Osteoblast (primary cell): ENCODE measurements at regions not wholly inside any gene's neighbourhood (a gene's known extent, or its start where the extent isn't known, plus 50 kb on each side); places are given as distances from the start of the nearest gene placed in this dataset.

Source experiments
- DNase-seq: peaks from one replicate; pipeline ENCODE4 v3.0.0; 2011; ENCODE audit warnings: low spot score, mixed read lengths; ENCODE audit not compliant: insufficient read length; ENCODE audit errors: missing footprints
- H2AFZ ChIP-seq: 2 replicates; pipeline ENCODE4 v1.6.0; 2011; ENCODE audit warnings: mild to moderate bottlenecking, low read length
- H3K27ac ChIP-seq: 2 replicates; pipeline ENCODE4 v1.5.1; 2011; ENCODE audit warnings: mild to moderate bottlenecking, low read depth, low read length, moderate library complexity
- H3K27me3 ChIP-seq: 2 replicates; pipeline ENCODE4 v1.6.0; 2012; ENCODE audit warnings: mild to moderate bottlenecking, control low read depth, inconsistent platforms, low read length, moderate library complexity; ENCODE audit not compliant: insufficient read depth
- H3K36me3 ChIP-seq: 2 replicates; pipeline ENCODE4 v1.5.1; 2011; ENCODE audit warnings: mild to moderate bottlenecking, low read length, control low read depth, moderate library complexity; ENCODE audit not compliant: insufficient read depth
- H3K4me1 ChIP-seq: 2 replicates; pipeline ENCODE4 v1.5.1; 2011; ENCODE audit warnings: mild to moderate bottlenecking, low read length, control low read depth, moderate library complexity; ENCODE audit not compliant: insufficient read depth
- H3K4me2 ChIP-seq: 2 replicates; pipeline ENCODE4 v1.6.0; 2011; ENCODE audit warnings: mild to moderate bottlenecking, low read length; ENCODE audit not compliant: insufficient read depth
- H3K4me3 ChIP-seq: fragments of 200-600 bp; sonication (generic); 3 replicates; pipeline ENCODE4 v1.5.1; 2012; ENCODE audit warnings: mild to moderate bottlenecking, low read length, inconsistent platforms; ENCODE audit not compliant: insufficient read depth
- H3K79me2 ChIP-seq: 2 replicates; pipeline ENCODE4 v1.6.0; 2012; ENCODE audit warnings: mild to moderate bottlenecking, low read length, control low read depth, inconsistent platforms; ENCODE audit not compliant: insufficient read depth
- H3K9me3 ChIP-seq: 2 replicates; pipeline ENCODE4 v1.5.1; 2011; ENCODE audit warnings: low read depth, low read length, control low read depth
- H4K20me1 ChIP-seq: 2 replicates; pipeline ENCODE4 v1.6.0; 2012; ENCODE audit warnings: mild to moderate bottlenecking, low read length, control low read depth; ENCODE audit not compliant: insufficient read depth
- CTCF ChIP-seq: IDR thresholded peaks from 2 replicates; pipeline ENCODE4 v1.5.1; 2011; ENCODE audit warnings: mild to moderate bottlenecking, low read depth, low read length, moderate library complexity; ENCODE audit errors: extremely low read depth

GRCh38 chr14:44384093-44384492 is 123.0 kb downstream of the FSCB start:
- no peaks in the 10 kb centered on the region for H3K79me2 ChIP-seq
- no peaks in the 10 kb centered on the region for H4K20me1 ChIP-seq
- H3K4me2 ChIP-seq: no peak overlapping the region
- no peaks in the 10 kb centered on the region for H3K9me3 ChIP-seq
- H3K36me3 ChIP-seq: no peaks in the 10 kb centered on the region
- no peak for DNase-seq
- no peaks in the 10 kb centered on the region for H3K27me3 ChIP-seq
- no peak for TF ChIP-seq CTCF
- H3K4me1 ChIP-seq: no peaks in the 10 kb centered on the region
- H3K4me3 ChIP-seq: no peak overlapping the region
- H2AFZ ChIP-seq: no peak overlapping the region
- H3K27ac ChIP-seq: no peak overlapping the region

- Histone ChIP-seq H3K36me3 (no peaks in the 10 kb centered on the region), H3K4me2 (no peak overlapping the region), H4K20me1 (no peaks in the 10 kb centered on the region), H3K27ac (no peak overlapping the region), H3K9me3 (no peaks in the 10 kb centered on the region), H2AFZ (no peak overlapping the region), H3K27me3 (no peaks in the 10 kb centered on the region), H3K4me3 (no peak overlapping the region), H3K79me2 (no peaks in the 10 kb centered on the region), H3K4me1 (no peaks in the 10 kb centered on the region)
- TF ChIP-seq CTCF: no peak
- no peak for DNase-seq
These were observed 123.4 kb downstream of the FSCB start for GRCh38 chr14:44383636-44384035.

DNA sequence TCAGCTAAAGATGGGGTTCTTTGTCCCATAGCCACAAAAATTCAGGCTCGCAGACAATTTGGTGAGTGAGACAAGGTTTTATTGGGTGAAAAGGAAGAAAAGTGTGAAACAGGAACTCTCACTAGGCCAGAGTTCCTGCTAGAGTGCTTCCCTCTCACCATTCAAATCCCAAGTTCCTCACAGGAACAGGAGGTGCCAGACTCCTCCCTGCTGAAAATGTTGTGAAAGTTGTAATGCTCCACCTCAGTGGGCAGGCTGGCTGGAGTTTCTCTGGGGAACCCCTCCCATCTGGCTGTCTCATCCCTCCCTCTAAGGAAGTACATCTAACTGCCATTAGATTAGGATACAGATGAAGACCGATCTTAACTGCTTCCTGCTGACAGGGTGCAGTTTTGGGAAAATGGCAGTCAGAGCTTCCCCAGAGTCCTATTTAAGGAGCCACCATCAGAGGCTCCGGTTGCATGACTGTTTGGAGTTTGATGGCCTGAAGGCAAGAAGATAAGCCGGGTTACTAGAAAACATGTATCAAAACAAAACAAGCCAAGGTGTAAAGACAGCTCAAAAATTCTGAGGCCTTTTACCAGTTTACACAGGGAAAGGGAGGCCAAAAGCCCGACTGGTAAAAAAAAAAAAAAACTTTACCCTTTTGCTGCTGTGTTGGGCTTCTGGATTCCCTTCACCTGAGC is 127.6 kb downstream of the FSCB start:
- H3K79me2 ChIP-seq: no peaks in the 10 kb centered on the region
- no peaks in the 10 kb centered on the region for H3K36me3 ChIP-seq
- no peaks in the 10 kb centered on the region for H3K27me3 ChIP-seq
- H4K20me1 ChIP-seq: no peaks in the 10 kb centered on the region
- no peak overlapping the region for H3K27ac ChIP-seq
- H3K9me3 ChIP-seq: no peaks in the 10 kb centered on the region
- H2AFZ ChIP-seq: no peak overlapping the region
- no peak for TF ChIP-seq CTCF
- DNase-seq: no peak
- H3K4me1 ChIP-seq: no peaks in the 10 kb centered on the region
- no peak overlapping the region for H3K4me2 ChIP-seq
- H3K4me3 ChIP-seq: no peak overlapping the region

DNA sequence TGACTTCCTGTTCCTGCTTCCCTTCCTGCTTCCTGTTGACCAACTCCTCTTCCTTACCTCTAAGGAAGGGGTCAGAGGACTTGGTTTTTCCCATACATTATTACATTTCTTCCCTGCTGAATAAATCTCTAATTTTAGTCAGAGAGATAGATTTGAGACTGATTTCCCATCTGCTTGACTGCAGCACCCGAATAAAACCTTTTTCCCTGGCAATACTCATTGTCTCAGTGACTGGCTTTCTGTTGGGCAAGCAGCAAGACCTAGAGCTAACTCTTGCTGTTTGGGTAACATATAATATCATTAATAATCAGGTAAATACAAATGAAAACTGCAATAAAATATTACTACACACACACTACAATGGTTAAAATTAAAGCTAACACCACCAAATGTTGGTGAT is 132.2 kb downstream of the FSCB start:
- no peak overlapping the region for H2AFZ ChIP-seq
- no peaks in the 10 kb centered on the region for H3K27me3 ChIP-seq
- H3K4me1 ChIP-seq: no peaks in the 10 kb centered on the region
- no peak for DNase-seq
- H4K20me1 ChIP-seq: no peaks in the 10 kb centered on the region
- no peaks in the 10 kb centered on the region for H3K79me2 ChIP-seq
- H3K36me3 ChIP-seq: no peaks in the 10 kb centered on the region
- H3K27ac ChIP-seq: no peak overlapping the region
- H3K4me3 ChIP-seq: no peak overlapping the region
- H3K4me2 ChIP-seq: no peak overlapping the region
- TF ChIP-seq CTCF: no peak
- no peaks in the 10 kb centered on the region for H3K9me3 ChIP-seq
